Activated CD8-positive, alpha-beta T cell treated with anti-CD3 and anti-CD28 coated beads for 36 hours (primary cell): ENCODE measurements at regions not wholly inside any gene's neighbourhood (a gene's known extent, or its start where the extent isn't known, plus 50 kb on each side); places are given as distances from the start of the nearest gene placed in this dataset.

Experiments
- ATAC-seq: fragments of 200-7000 bp; cut with Tn5 transposase; one replicate; pipeline ENCODE4 v1.10.0; 2021; ENCODE audit warnings: mild to moderate bottlenecking, moderate library complexity
- CTCF ChIA-PET: fragments of 350-600 bp; sonication (Branson Sonifier 250); formaldehyde crosslinking; loops from one replicate; lab custom pipeline; 2021; ENCODE audit warnings: antibody characterized with exemption; lab: Charles Lee
- POLR2A ChIA-PET: fragments of 350-600 bp; sonication (Branson Sonifier 250); formaldehyde crosslinking; loops from one replicate; lab custom pipeline; 2021; ENCODE audit warnings: antibody characterized with exemption; lab: Charles Lee
- DNase-seq: peaks from one replicate; pipeline ENCODE4 v3.0.0-alpha.2; 2020
- H3K27ac Mint-ChIP-seq: one replicate; pipeline ENCODE4 v1.8.0; 2021; ENCODE audit warnings: mild to moderate bottlenecking, mixed read lengths
- H3K27me3 Mint-ChIP-seq: one replicate; pipeline ENCODE4 v1.8.0; 2021; ENCODE audit warnings: mixed read lengths
- H3K36me3 Mint-ChIP-seq: one replicate; pipeline ENCODE4 v1.8.0; 2021; ENCODE audit warnings: low read depth, mixed read lengths
- H3K4me1 Mint-ChIP-seq: one replicate; pipeline ENCODE4 v1.8.0; 2021; ENCODE audit warnings: low read depth, mixed read lengths
- H3K4me3 Mint-ChIP-seq: one replicate; pipeline ENCODE4 v1.8.0; 2021; ENCODE audit warnings: mild to moderate bottlenecking, moderate library complexity, mixed read lengths
- H3K9me3 Mint-ChIP-seq: one replicate; pipeline ENCODE4 v1.8.0; 2021; ENCODE audit warnings: mixed read lengths
- intact Hi-C: fragments of 100-400 bp; cut with micrococcal nuclease; formaldehyde crosslinking; loops from one replicate; pipeline ENCODE4 v1.10.0; 2022
- TF ChIP-seq, protein P1 (sequence below): fragments of 200-600 bp; IDR thresholded peaks from one replicate; pipeline ENCODE4 v1.8.0; 2022; ENCODE audit warnings: antibody characterized with exemption, mild to moderate bottlenecking

DNA sequence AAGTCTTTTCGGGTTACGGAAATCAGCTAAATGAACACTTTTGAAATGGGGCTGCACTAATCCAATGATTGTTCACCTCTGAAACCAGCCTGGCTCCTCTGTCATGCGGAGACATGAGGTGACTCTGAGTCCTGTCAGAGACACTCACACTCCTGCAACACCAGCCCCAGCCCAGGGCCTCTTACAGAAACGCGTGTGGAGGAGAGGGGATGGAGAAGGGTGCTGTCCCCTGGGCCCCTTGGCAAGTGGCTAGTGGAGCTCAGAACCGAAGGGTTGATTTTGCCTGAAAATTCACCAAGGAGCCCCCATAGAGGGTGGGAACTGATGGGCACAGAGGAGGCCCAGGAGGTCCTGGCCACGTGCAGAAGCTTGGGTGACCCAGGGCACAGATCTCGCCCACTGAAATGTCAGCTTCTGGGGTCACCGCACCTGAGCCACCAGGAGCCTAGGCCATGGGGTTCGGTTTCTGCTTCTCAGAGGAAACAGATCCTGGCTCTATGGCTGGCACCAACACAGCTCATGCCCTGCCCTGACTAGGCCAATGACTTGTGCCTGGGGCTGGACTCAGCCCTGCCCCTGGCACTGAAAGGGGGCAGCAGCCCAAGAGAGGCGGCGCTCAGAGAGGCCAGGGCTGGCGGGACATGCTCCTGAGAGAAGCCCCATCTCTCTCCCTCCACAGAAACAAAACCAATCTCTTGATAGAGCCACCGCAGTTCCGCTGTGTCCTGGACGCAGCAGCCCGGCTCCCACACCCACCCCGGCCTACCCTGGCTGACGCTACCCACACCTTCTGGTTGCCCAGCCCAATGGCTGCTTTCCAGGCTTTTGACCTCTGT, 144.7 kb downstream of the ERMARD start:
- POLR2A ChIA-PET, result no interaction called here
- TF ChIP-seq, protein P1, sequence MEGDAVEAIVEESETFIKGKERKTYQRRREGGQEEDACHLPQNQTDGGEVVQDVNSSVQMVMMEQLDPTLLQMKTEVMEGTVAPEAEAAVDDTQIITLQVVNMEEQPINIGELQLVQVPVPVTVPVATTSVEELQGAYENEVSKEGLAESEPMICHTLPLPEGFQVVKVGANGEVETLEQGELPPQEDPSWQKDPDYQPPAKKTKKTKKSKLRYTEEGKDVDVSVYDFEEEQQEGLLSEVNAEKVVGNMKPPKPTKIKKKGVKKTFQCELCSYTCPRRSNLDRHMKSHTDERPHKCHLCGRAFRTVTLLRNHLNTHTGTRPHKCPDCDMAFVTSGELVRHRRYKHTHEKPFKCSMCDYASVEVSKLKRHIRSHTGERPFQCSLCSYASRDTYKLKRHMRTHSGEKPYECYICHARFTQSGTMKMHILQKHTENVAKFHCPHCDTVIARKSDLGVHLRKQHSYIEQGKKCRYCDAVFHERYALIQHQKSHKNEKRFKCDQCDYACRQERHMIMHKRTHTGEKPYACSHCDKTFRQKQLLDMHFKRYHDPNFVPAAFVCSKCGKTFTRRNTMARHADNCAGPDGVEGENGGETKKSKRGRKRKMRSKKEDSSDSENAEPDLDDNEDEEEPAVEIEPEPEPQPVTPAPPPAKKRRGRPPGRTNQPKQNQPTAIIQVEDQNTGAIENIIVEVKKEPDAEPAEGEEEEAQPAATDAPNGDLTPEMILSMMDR, result no peak
- H3K27ac Mint-ChIP-seq, result no peak overlapping the region
- ATAC-seq (no peak), DNase-seq (no peak)
- no peaks in the 10 kb centered on the region for H3K9me3 Mint-ChIP-seq
- CTCF ChIA-PET, result interaction anchor here (1.2 to 1.3 kb wide), 2 partner anchors 55 to 65 kb away, joined by 3 read pairs; no protein-coding TSS in a partner anchor
- H3K4me1 Mint-ChIP-seq, result no peaks in the 10 kb centered on the region
- H3K36me3 Mint-ChIP-seq, result no peaks in the 10 kb centered on the region
- H3K4me3 Mint-ChIP-seq, result no peak overlapping the region
- intact Hi-C loops, result no loop called here
- peaks cover 1% of the 10 kb centered on the region for H3K27me3 Mint-ChIP-seq

DNA sequence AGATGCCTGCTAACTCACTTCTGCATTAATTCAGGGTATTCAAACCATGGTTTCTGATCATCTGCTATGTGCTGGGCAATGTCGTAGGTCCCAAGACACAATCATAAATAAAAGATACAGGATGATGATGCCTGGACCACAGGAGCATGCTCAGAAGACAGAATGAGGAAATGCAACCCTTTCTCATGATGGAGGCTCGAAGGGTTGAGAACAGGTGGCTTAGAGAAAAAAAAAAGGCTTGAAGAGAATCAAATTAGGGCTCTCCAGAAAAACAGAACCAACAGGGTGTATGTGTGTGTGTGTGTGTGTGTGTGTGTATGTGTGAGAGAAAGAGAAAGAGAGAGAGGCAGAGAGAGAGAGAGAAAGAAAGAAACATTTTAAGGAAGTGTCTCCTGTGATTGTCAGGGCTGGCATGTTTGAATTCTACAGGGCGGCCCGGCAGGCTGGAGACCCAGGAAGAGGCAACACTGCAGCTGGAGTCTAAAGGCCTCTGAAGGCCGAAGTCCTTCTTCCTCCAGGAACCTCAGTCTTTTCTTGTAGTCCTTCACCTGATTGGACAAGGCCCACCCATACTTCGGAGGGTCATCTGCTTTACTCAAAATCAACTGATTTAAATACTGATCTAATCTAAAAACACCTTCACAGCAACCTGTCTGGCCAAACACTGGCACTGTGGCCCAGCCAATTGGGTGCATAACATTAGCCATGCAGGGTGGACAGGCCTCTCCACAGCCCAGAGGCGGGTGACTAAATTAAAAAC, 143.8 kb downstream of the ERMARD start:
- TF ChIP-seq, protein P1, result no peak
- Mint-ChIP-seq H3K9me3 (no peaks in the 10 kb centered on the region), H3K4me3 (no peak overlapping the region), H3K27me3 (peaks cover 1% of the 10 kb centered on the region), H3K4me1 (no peaks in the 10 kb centered on the region), H3K36me3 (no peaks in the 10 kb centered on the region), H3K27ac (no peak overlapping the region)
- ATAC-seq (no peak), DNase-seq (no peak)
- ChIA-PET CTCF (interaction anchor here (1.2 to 1.3 kb wide), 2 partner anchors 56 to 64 kb away, joined by 3 read pairs; no protein-coding TSS in a partner anchor), POLR2A (no interaction called here)
- intact Hi-C loops, result no loop called here

DNA sequence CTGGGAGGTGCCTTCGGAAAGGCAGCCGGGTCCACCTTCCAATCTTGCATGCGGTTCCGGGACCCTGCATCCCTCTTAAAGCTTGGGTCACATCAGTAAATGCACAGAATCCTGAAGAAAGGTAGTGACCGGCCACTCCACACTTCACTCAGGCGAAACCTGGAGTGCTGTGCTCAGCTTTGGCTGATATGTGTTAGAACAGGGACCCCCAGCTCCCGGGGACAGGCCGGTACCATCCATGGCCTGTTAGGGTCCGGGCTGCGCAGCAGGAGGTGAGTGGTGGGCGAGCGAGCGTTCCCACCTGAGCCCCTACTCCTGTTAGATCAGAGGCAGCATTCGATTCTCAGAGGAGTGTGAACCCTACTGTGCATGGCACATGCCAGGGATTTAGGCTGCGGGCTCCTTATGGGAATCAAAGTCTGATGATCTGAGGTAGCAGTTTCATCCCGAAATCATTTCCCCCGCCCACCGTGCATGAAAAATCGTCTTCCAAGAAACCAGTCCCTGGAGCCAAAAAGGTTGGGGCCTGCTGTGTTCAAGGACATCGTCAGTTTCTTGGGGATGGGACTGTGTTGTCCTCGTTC, 143.0 kb downstream of the ERMARD start:
- Mint-ChIP-seq H3K4me1 (no peaks in the 10 kb centered on the region), H3K27me3 (peaks cover 2% of the 10 kb centered on the region), H3K36me3 (no peaks in the 10 kb centered on the region), H3K9me3 (no peaks in the 10 kb centered on the region), H3K4me3 (no peak overlapping the region), H3K27ac (no peak overlapping the region)
- ChIA-PET CTCF (interaction anchor here (1.3 kb wide), 1 partner anchor 63 kb away, joined by 3 read pairs; no protein-coding TSS in a partner anchor), POLR2A (no interaction called here)
- ATAC-seq (no peak), DNase-seq (no peak)
- intact Hi-C loops, result no loop called here
- TF ChIP-seq, protein P1, result no peak

DNA sequence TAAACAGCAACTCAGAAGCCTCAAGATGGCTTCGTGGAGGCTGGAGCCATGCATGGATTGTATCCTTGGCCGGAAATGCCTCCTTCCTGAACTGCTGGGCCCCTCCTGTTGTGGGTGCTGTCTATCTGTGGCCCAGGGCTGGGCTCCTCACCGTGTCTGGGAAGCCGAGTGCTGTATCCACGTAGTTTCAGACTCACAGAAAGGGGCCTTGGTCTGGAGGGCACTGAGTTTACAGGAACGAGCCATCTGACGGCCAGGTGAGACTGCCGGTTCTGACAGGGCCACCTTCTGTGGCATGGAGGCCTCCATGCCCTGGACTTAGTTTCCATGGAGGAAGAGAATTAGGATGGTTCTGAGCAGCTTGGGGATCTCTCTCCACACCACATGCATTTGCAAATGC, 142.2 kb downstream of the ERMARD start:
- Mint-ChIP-seq H3K27me3 (peaks cover 7% of the 10 kb centered on the region), H3K4me1 (no peaks in the 10 kb centered on the region), H3K4me3 (no peak overlapping the region), H3K36me3 (no peaks in the 10 kb centered on the region), H3K27ac (no peak overlapping the region), H3K9me3 (no peaks in the 10 kb centered on the region)
- DNase-seq (no peak), ATAC-seq (no peak)
- TF ChIP-seq, protein P1, result no peak
- CTCF ChIA-PET, result interaction anchor here (1.3 kb wide), 1 partner anchor 62 kb away, joined by 3 read pairs; no protein-coding TSS in a partner anchor
- intact Hi-C loops, result no loop called here
- POLR2A ChIA-PET, result no interaction called here
